HG03025 (cell line): ENCODE measurements at regions not wholly inside any gene's neighbourhood (a gene's known extent, or its start where the extent isn't known, plus 50 kb on each side); places are given as distances from the start of the nearest gene placed in this dataset.

ENCODE experiments used
- ATAC-seq: cut with Tn5 transposase; IDR thresholded peaks from one replicate; pipeline ENCODE4 v1.9.1; 2021; ENCODE audit warnings: mild to moderate bottlenecking, moderate library complexity; ENCODE audit not compliant: unreplicated experiment, low FRiP score

DNA sequence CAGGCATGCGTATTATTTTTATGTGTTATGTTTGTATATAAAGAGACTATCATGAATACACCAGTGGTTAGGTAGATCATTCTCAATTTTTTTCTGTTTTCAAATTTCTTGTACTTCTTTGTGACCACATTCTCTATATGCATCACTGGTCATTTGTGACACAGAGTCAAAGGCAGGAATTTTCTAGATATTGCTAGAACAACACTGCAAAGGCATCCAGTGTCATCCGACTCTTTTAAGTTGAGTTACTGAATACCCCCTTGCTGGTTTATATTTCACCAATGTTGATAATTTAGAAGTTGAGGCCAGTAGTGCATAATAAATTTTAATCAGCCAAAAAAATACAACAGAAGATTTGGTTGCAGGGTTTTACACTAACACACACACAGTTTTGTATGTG is 351.8 kb downstream of the CASP12 start:
- ATAC-seq: no peak

DNA sequence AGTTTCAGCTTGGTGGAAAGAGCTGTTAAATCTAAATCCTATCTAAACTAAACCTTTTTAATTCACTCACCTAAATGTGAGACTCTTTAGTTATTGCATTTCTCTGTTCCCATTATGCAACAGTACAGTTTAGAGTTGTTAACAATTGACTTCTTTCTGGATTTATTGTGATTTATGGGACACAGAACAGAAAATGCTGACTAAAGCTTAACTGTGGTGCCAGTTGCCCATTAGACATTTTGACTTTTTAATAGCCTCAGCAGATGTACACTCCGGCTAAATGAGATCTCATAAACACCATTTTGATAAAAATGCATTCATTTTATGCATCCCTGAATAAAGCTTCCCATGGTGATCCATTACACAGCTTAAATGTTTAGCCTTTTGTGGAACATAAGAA is 356.6 kb downstream of the CASP12 start:
- no peak for ATAC-seq

DNA sequence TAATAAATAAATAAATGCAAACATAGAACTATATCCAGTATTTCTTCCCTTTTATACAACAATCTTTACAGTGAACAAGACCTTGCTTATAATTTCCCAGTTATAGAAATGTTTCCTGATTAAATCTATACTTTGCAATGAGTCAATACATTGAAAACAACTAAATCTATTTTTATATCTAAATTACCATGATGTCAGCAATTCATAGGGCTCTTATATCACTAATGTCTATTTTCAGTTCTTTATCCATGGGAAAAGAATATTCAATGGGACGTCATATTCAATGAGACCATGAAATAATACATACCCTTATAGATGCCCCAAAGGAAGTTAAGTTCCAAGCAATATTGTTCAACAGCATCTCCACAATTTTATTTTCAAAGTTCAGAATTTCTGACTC is 359.9 kb downstream of the CASP12 start:
- ATAC-seq: no peak

DNA sequence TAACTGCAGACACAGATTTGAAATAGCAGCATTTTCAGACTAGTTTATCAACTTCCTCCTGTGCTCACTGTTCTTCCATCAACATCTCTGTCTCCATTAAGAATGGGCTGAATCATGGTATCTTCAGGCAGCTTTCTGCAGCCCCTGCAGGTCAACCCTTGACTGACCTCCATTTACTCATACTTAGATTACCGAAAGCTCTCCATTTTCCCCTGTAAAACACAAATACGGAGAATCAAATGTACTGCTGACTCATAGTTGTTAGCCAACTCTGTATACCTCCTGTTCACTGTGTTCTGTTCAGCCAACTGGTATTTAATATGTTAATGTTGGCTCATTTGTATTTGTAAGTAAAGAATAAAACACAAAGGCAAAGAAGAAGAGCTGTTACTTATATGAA is 364.0 kb downstream of the CASP12 start:
- ATAC-seq: no peak

DNA sequence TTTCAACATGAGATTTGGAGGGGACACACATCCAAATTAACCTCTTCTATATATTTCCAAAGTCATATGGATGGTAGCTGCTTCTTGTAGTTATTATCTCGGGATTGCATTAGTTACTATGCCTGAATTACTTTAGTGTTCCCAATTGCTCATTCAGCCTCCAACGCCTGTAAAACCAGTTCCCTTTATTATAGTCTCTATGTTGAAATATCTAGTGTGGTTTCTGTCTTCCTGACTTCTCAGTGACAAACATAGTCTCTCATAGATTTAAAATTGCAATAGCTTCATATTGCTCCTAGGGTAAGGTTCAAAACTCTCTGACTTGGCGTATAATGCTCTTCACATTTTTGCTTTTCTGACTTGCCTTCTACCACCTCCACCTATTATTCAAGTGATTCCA is 366.4 kb downstream of the CASP12 start:
- ATAC-seq: no peak

DNA sequence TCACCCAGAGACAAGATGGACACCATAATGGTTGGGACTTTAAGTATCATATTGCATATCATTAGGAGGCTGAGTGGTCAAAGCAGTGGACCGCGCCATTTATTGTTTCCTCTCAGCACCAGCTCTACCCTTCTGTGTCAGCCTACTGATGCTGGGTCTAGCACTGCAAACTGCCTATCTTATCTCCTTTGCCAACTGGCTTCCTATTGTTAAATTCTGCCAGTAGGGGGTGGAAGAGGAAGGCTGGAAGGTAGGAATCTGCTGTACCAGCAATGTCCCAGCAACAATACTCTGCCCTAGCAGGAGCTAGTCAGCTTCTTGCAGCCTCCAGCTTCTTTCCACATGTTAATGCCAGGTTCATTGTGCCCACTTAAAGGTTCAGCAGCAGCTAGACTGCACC is 367.1 kb upstream of the PDGFD start:
- ATAC-seq: no peak

DNA sequence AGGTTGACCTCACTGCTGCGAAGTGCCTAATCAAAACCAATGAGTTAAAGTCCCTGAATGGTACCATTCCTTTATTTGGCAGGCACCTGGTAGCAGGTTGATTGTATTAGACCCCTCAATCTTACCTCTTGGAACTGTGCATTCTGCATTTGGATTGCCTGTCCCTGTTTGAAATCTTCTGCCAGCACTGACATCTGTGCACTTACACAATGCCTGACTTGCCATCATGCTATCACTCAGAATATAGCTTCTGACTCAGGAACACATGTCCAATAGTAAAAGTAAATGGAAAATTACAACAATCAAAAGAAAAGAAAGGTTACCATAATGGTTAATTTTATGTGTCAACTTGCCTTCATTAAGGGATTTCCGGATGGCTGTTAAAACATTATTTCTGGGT is 366.0 kb upstream of the PDGFD start:
- no peak for ATAC-seq

DNA sequence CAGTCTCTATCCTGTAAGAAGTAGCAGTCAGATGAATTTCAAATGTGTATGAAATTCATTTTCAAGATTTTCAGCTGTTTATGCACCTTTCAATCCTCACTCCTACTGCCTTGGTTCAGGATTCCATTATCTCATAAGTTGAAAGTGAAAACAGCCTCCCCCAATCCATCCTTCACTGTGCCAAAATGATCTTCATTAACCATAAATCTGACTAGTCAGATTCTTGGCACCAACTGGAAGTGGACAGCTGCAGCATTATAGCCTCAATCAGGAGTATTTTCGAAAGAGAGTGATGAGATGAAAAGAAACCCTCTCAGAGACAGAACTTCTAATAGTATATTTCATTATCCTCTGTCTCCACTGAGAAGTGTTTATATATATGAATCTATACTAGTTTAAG is 365.3 kb upstream of the PDGFD start:
- no peak for ATAC-seq

DNA sequence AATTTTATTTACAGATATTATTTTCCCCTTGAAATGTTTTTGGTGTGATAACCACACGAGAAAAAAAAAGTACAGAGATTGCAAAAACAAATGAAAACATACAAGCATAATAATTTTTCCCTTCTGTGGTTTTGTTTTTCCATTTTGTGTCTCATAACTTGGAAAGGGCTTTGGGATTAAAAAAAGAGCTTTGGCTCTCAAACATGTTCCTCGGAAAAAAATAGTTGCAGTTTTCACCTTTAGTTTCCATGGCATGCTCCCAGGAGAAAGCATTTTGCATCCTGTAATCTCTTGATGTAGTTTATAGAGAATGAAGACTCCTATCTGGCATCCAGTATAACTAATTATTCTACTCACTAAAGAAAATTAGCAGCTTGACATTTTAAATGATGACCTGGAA is 362.1 kb upstream of the PDGFD start:
- ATAC-seq: no peak

DNA sequence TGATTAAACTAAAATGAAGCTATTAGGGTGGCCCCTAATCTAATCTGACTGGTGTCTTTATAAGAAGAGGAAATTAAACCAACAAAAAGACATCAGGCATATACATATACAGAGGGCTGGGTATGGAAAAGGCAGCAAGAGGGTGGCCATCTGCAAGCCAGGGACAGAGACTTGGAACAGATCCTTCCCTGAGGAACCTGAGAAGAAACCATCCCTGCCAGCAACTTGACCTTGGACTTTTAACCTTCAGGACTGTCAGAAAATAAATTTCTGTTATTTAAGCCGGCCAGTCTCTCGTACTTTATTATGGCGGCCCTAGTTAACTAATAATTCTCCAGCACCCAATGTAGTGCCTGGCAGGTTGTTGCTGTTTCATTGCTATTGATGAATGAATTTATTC is 361.5 kb upstream of the PDGFD start:
- ATAC-seq: no peak

DNA sequence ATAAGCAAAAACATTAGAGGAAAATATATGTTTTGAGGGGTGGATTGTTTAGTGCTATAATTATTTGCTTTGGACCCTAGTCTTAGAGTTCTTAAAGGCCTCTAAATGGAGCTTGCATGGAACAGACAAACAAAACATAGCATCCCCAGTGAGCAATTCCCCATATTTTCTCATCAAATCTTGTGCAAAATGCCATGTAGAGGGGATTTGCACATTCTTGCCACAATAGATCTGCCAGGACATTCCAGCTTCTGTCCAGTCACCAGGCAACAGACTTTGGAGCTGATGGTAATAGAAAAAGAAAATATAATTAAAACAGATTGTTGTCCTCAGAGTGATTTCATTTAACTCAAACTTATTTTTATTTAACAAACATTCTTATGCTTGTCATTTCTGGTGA is 360.3 kb upstream of the PDGFD start:
- no peak for ATAC-seq

DNA sequence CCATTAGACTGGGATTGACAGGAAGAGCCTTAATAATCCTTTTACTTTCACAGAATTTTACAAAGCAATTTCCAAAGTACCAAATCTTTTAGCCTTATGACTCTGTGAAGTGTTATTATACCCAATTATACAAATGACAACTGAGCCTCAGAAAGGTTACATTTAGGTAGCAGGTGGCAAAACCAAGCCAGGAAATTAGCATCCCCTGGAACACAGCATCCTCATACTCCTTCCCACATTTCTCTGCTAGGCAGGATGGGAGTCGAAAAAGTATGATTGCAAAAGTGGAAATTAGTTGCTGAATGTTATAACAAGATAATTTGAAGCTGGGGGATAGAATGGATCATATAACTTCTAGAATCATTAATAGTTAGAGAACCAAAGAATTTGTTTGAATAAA is 359.7 kb upstream of the PDGFD start:
- ATAC-seq: no peak

DNA sequence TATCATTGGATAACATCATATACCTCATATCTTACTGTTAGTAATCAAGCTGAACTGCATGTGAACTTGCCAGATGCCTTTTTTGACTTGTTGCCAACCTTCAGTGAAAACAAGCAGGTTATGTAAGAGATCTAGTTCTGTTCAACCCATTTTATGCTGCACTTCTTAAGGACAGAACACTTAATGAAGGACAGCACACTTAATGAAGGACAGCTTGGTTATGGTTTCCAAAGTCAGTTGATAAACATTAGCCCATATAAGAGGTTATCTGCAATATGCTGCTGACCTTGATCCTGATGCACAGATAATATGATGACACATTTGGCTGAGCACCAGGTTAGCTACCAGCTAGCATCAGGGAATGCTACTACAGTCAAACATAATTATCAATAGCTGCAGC is 358.7 kb upstream of the PDGFD start:
- no peak for ATAC-seq

DNA sequence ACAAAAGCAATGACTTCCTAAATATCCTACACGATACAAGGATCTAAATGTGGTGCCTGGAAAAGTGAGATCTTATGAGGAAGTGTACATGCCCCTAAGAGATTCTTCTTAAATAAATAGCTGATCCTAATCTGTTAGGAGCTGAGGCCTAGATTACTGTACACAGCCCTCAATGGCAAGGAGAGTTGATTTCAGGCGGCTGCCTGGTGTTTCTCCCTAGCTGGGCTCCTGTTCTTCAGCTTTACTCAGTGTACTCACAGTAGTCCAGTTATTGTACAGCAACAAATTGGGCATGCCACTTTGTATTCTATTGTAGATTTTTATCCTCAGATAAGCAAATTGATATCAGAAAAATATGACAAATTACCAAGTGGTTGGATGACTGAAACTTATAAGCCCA is 358.2 kb upstream of the PDGFD start:
- ATAC-seq: no peak

DNA sequence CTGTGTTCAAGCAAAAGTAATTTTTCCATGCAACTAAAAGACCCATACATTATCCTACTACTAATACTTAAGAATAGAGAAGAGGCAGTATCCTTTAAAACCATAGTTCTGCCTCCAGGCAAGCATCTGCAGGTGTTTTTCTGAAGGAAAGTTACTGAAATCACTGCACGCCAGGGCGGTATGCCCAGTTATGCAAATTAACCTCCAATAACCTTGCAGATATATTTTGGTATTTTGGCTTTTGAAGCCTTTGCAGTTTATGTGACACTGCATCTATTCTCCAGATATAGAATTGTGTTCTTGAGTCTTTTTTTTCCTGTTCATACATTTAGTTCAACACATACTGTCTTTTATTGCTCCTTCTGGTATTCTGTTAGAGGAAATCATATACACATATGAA is 346.2 kb upstream of the PDGFD start:
- ATAC-seq: no peak

DNA sequence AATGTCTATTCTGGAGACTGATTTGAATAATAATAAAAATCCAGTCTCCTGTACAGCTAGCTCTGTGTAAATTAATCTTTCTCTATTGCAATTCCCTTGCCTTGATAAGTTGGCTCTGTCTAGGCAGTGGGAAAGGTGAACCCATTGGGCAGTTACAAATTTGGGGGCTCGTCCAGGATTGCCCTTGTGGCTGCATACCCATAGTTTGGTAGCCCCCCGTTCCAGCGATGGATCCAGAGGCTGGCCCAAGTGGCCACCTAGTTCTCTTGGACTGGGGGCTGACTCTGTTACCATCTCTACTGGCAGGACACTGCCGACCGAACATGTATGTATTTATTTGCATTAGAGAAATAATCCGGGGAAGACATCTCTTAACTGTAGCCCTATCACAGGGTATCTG is 326.2 kb upstream of the PDGFD start:
- ATAC-seq: no peak

DNA sequence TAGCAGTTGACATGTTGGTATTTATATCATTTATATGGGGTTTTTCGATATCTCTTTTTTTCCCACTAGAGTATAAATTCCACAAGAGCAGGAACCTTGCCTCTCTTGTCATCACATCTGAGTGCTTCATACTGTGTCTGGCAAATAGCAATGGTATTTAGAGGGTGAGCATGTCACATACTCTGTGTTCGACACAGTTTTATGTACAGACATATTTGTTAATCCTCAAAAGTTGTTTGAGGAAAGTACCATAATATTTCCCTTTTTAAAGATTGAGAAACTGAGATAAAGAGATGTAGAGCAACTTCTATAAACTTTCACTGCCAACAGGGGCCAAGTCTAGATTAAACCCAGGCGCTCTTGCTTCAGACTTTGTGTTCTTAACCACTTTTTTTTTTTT is 324.6 kb upstream of the PDGFD start:
- ATAC-seq: no peak

DNA sequence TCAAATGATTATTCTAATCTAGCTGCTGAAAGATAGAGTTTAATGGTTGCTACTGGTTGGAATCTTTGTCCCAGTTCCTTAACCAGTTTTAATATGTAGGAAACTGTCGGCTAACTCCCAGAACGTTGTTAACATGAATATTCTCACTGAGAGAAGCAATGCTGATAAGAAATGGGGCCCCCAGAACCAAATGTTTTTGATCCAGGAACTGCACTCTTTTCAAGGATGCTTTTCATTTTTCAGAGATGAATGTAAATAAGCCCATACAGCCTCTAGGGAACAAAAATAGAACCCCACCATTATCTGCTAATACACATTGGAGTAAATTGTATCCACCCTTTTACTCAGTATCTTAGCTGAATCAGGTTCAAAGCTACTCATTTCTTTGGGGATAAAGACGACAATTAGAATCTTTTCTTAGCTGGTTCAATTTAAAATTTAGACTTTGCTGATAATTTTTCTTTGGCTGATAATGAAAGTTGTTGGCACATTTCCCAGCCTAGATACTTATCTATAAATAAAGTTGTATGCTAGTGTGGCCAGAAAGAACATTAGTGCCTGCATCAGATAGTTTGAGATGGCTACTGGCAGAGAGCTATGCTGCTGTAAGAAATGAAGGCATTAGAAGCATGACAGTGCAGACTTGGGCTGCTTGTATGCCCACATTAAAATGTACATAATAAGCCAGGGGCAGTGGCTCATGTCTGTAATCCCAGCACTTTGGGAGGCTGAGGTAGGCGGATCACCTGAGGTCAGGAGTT is 323.3 kb upstream of the PDGFD start:
- ATAC-seq: no peak

DNA sequence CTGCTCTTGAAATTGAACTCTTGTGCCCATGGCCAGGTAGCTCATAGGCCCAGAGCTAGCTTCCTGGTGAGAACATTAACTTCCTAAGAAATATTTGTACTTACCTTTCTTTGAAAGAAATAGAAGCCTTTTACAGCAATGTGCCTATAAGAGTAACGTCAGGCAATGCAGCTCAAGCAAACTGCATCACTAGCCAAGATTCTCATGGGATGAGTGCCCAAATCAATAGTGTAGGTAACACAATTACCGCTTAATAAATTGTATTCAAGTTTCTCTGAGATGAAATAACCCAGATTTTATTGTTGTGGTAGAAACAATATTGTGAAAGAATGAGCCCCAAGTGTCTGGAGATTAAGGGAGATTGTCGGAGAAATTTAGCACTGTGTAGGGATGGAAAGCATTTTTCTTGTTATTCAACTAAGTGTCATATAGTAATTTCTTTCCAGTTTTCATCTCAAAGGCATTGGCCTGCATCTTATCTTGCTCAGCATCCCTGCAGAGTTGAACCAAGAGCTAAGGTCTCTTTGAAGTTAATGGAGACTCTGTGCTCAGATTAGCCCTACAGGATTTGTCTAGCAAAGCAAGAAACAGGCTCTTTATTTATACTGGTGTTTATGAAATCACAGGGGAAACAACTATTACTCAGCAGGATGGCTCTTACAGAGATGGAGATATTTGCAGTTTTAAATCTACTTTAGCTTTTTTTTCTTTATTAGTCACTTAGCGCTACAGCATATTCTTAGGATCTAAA is 321.0 kb upstream of the PDGFD start:
- no peak for ATAC-seq

DNA sequence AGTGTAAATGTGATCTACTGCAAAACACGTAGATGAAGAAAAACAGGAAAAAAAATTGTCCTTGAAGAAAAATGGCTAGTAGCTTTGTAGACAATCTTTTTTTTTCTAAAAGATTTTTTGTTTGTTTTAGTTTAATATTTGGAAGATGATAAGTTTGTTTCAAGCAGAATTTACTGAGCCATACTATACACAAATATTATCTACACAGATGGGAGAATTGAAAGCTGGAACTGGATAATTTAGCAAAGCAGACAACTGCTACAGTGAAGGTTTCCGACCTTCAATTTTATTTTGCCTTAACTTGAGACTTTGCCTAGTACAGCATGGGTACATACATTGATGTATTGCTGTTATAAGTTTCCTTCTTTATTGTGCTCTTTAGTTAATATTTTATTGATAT is 313.0 kb upstream of the PDGFD start:
- no peak for ATAC-seq

DNA sequence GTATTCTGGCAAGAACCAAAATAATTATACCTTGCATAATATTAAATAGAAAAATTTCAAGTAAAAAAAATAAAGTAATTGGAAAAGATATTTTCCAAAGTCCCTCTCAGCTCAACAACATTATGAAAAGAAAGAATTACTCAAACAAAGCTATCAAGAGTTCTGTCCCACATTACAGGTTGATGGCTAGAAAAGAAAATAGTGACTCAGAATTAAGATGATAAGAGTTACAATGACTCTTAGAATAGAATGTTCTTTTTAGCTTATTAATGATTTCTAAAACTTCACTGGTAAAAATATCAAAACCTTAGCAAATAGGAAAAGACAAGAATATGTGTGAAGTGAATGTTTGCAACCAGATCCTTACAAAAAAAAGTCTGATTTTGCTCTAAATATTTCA is 312.5 kb upstream of the PDGFD start:
- no peak for ATAC-seq

DNA sequence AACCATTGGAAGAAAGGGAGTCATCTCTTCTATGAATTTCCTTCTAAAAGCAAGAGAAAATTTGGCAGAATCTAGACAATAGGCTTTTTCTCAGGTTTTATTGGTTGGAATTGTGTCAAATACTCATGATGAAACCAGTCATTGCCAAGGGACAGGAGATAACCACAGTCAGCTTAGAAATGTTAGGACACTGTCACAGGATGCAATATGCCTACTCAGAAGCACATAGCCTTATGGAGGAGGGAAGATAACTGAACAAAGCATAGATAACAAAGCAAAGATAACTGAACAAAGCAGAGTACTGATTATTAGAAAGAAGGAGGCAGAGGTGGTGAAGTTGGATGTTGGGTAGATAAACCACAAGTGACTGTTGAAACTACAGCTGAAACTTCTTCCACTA is 303.5 kb upstream of the PDGFD start:
- ATAC-seq: no peak
